22Rv1 (cell line): ENCODE measurements at regions not wholly inside any gene's neighbourhood (a gene's known extent, or its start where the extent isn't known, plus 50 kb on each side); places are given as distances from the start of the nearest gene placed in this dataset.
"Not testable (repeated sequence)": the region's sequence is repeated elsewhere in the genome, so short reads cannot be mapped to it uniquely, and the experiment has no call there.

Experiments used
- CTCF ChIP-seq: fragments of 450-650 bp; IDR thresholded peaks from 2 replicates; pipeline ENCODE4 v1.5.1; 2017; ENCODE audit warnings: mild to moderate bottlenecking
- ZFX ChIP-seq: fragments of 450-650 bp; IDR thresholded peaks from 2 replicates; pipeline ENCODE4 v1.6.1; 2017; ENCODE audit warnings: antibody characterized with exemption, borderline replicate concordance

GRCh38 chr7:149972977-149973376 is 99.2 kb downstream of the ATP6V0E2 start:
- not testable (repeated sequence) for TF ChIP-seq CTCF, ZFX
